ENCODE measurements at regions not wholly inside any gene's neighbourhood (a gene's known extent, or its start where the extent isn't known, plus 50 kb on each side); places are given as distances from the start of the nearest gene placed in this dataset.

- Histone ChIP-seq H3K27me3 (no peaks in the 10 kb centered on the region), H3K4me1 (no peaks in the 10 kb centered on the region), H3K27ac (no peak overlapping the region), H3K9me3 (no peaks in the 10 kb centered on the region), H3K36me3 (no peaks in the 10 kb centered on the region), H3K4me3 (no peak overlapping the region)
- TF ChIP-seq, protein P1, sequence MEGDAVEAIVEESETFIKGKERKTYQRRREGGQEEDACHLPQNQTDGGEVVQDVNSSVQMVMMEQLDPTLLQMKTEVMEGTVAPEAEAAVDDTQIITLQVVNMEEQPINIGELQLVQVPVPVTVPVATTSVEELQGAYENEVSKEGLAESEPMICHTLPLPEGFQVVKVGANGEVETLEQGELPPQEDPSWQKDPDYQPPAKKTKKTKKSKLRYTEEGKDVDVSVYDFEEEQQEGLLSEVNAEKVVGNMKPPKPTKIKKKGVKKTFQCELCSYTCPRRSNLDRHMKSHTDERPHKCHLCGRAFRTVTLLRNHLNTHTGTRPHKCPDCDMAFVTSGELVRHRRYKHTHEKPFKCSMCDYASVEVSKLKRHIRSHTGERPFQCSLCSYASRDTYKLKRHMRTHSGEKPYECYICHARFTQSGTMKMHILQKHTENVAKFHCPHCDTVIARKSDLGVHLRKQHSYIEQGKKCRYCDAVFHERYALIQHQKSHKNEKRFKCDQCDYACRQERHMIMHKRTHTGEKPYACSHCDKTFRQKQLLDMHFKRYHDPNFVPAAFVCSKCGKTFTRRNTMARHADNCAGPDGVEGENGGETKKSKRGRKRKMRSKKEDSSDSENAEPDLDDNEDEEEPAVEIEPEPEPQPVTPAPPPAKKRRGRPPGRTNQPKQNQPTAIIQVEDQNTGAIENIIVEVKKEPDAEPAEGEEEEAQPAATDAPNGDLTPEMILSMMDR (IDR thresholded peaks at IDR 0.05 in 4 of 5, conservative IDR thresholded peaks at IDR 0.05 in 1 of 5) = no peak
- TF ChIP-seq POLR2A (IDR thresholded peaks at IDR 0.05) = no peak
- no peak for DNase-seq
- ATAC-seq = no peak
- intact Hi-C loops (cut with DNase I; ENCODE audit: low total_unique reads) (no loop called here), in situ Hi-C loops (cut with MboI; ENCODE audit: low sequenced_read_pairs in 4 of 4) (no loop called here)
Observed at GRCh38 chr4:171464499-171464898, 348.7 kb upstream of the GALNTL6 start.

- in situ Hi-C loops (cut with MboI; ENCODE audit: low sequenced_read_pairs in 4 of 4) = no loop called here
- H3K4me1 ChIP-seq = no peaks in the 10 kb centered on the region
- intact Hi-C loops (cut with DNase I; ENCODE audit: low total_unique reads) = no loop called here
- no peaks in the 10 kb centered on the region for H3K36me3 ChIP-seq
- ATAC-seq (no peak), DNase-seq (no peak)
- no peak overlapping the region for H3K27ac ChIP-seq
- H3K4me3 ChIP-seq = no peak overlapping the region
- no peaks in the 10 kb centered on the region for H3K9me3 ChIP-seq
- no peaks in the 10 kb centered on the region for H3K27me3 ChIP-seq
- TF ChIP-seq, protein P1 (IDR thresholded peaks at IDR 0.05 in 4 of 5, conservative IDR thresholded peaks at IDR 0.05 in 1 of 5) = no peak
- no peak for TF ChIP-seq POLR2A (IDR thresholded peaks at IDR 0.05)
Observed at GRCh38 chr4:171461191-171461590, 352.0 kb upstream of the GALNTL6 start.

GRCh38 chr4:171448919-171449481, 364.2 kb upstream of the GALNTL6 start:
- DNase-seq (no peak), ATAC-seq (no peak)
- no peaks in the 10 kb centered on the region for H3K27me3 ChIP-seq
- in situ Hi-C loops (cut with MboI; ENCODE audit: low sequenced_read_pairs in 4 of 4) (no loop called here), intact Hi-C loops (cut with DNase I; ENCODE audit: low total_unique reads) (no loop called here)
- TF ChIP-seq, protein P1 (IDR thresholded peaks at IDR 0.05 in 4 of 5, conservative IDR thresholded peaks at IDR 0.05 in 1 of 5) = no peak
- no peak for TF ChIP-seq POLR2A (IDR thresholded peaks at IDR 0.05)
- no peaks in the 10 kb centered on the region for H3K4me1 ChIP-seq
- H3K27ac ChIP-seq = no peak overlapping the region
- no peak overlapping the region for H3K4me3 ChIP-seq
- H3K36me3 ChIP-seq = no peaks in the 10 kb centered on the region
- no peaks in the 10 kb centered on the region for H3K9me3 ChIP-seq

- no peaks in the 10 kb centered on the region for H3K4me1 ChIP-seq
- ATAC-seq (no peak), DNase-seq (no peak)
- intact Hi-C loops (cut with DNase I; ENCODE audit: low total_unique reads) = no loop called here
- H3K4me3 ChIP-seq = no peak overlapping the region
- no peaks in the 10 kb centered on the region for H3K27me3 ChIP-seq
- no peak overlapping the region for H3K27ac ChIP-seq
- in situ Hi-C loops (cut with MboI; ENCODE audit: low sequenced_read_pairs in 4 of 4) = no loop called here
- TF ChIP-seq POLR2A (IDR thresholded peaks at IDR 0.05) = no peak
- TF ChIP-seq, protein P1 (IDR thresholded peaks at IDR 0.05 in 4 of 5, conservative IDR thresholded peaks at IDR 0.05 in 1 of 5) = no peak
- no peaks in the 10 kb centered on the region for H3K36me3 ChIP-seq
- H3K9me3 ChIP-seq = no peaks in the 10 kb centered on the region
Observed at GRCh38 chr4:171448358-171448757, 364.8 kb upstream of the GALNTL6 start.

Data from gastrocnemius medialis (tissue), 4 donors.